ENCODE measurements at regions not wholly inside any gene's neighbourhood (a gene's known extent, or its start where the extent isn't known, plus 50 kb on each side); places are given as distances from the start of the nearest gene placed in this dataset.

DNA sequence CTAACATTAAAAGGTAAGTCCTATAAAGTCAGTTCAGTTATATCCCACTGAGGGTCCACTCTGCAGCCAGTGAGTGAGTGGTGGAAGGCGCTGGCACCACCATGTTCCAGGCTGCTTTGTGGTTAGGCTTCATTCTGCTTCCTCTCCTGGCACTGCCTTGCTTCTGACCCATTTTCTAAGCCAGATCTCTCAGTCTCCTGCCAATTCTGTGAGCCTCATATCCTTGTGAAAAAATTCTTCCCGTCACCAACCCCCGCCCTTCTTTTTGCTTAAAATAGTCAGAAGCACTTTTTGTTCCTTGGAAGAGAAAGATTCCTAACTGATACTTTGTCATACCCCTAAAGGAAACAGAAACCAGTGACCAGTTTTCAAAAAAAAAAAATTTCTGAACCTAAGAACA is 139.8 kb upstream of the NCK2 start:
- Histone ChIP-seq H3K36me3 (ENCODE audit: insufficient read depth, low read length) (no peaks in the 10 kb centered on the region), H3K79me2 (ENCODE audit: insufficient read depth, low read length) (no peaks in the 10 kb centered on the region), H3K9me2 (replicated peaks; ENCODE audit: low read depth, low read length) (no peaks in the 10 kb centered on the region), H3K9me3 (ENCODE audit: insufficient read depth, low read depth, low read length) (no peaks in the 10 kb centered on the region), H4K20me1 (ENCODE audit: insufficient read depth, low read length, poor library complexity, severe bottlenecking) (no peaks in the 10 kb centered on the region), H2AFZ (ENCODE audit: low read length) (no peak overlapping the region), H3K4me3 (ENCODE audit: low read length, poor library complexity, severe bottlenecking) (no peak overlapping the region), H3F3A (ENCODE audit: low read depth) (no peaks in the 10 kb centered on the region), H3K27me3 (ENCODE audit: insufficient read depth, low read length, poor library complexity, severe bottlenecking) (no peaks in the 10 kb centered on the region), H3K4me2 (ENCODE audit: low read depth, low read length, poor library complexity, severe bottlenecking) (no peak overlapping the region), H3K9ac (ENCODE audit: low read depth, low read length, poor library complexity, severe bottlenecking) (no peak overlapping the region), H3K4me1 (ENCODE audit: insufficient read depth, low read length, poor library complexity, severe bottlenecking) (no peaks in the 10 kb centered on the region)
- no peak for TF ChIP-seq EZH2phosphoT487 (IDR thresholded peaks at IDR 0.05; ENCODE audit: borderline replicate concordance)
- TF ChIP-seq, protein P1, sequence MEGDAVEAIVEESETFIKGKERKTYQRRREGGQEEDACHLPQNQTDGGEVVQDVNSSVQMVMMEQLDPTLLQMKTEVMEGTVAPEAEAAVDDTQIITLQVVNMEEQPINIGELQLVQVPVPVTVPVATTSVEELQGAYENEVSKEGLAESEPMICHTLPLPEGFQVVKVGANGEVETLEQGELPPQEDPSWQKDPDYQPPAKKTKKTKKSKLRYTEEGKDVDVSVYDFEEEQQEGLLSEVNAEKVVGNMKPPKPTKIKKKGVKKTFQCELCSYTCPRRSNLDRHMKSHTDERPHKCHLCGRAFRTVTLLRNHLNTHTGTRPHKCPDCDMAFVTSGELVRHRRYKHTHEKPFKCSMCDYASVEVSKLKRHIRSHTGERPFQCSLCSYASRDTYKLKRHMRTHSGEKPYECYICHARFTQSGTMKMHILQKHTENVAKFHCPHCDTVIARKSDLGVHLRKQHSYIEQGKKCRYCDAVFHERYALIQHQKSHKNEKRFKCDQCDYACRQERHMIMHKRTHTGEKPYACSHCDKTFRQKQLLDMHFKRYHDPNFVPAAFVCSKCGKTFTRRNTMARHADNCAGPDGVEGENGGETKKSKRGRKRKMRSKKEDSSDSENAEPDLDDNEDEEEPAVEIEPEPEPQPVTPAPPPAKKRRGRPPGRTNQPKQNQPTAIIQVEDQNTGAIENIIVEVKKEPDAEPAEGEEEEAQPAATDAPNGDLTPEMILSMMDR (conservative IDR thresholded peaks at IDR 0.05; ENCODE audit: low read length), result no peak

DNA sequence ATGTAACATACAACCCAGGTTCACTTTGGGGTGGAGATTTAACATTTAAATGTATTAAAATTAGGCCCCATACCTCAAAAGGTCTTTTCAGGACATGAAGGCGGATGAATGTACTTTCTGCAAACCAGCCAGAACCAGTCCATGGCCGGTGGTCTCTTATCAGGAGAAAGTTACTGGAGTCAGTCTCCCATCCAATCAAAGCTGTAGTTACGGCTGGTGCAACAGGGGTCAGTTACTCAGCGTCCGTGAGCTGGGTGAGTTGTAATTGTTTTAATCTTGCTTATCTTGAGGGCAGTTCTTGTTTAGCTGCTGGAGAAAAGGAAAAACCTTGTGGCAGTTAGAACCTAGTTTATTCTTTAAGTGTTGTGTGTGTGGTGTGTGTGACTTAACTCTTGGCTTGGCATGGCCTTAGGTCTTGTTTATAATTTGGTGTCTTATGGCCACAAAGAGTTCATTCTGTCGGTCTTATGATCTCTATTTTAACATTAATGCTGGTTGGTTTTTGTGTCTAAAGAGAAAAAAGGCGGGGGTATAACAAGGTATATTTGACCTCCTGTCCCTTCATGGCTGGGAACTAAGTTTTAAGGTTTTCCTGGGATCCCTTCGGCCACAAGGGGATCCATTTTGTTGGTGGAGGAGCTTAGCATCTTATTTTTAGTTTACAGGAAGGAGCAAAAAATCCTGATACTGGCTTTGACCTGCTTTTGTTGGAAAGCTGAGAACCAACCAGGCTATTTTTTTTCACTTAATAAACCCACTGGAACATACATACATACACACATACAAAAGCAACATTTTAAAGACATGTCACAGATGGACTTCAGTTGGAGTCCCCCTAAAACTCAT is 143.5 kb upstream of the NCK2 start:
- Histone ChIP-seq H4K20me1 (ENCODE audit: insufficient read depth, low read length, poor library complexity, severe bottlenecking) (no peaks in the 10 kb centered on the region), H3K79me2 (ENCODE audit: insufficient read depth, low read length) (no peaks in the 10 kb centered on the region), H3K4me2 (ENCODE audit: low read depth, low read length, poor library complexity, severe bottlenecking) (no peak overlapping the region), H2AFZ (ENCODE audit: low read length) (no peak overlapping the region), H3K36me3 (ENCODE audit: insufficient read depth, low read length) (no peaks in the 10 kb centered on the region), H3F3A (ENCODE audit: low read depth) (no peaks in the 10 kb centered on the region), H3K9me3 (ENCODE audit: insufficient read depth, low read depth, low read length) (no peaks in the 10 kb centered on the region), H3K4me1 (ENCODE audit: insufficient read depth, low read length, poor library complexity, severe bottlenecking) (no peaks in the 10 kb centered on the region), H3K4me3 (ENCODE audit: low read length, poor library complexity, severe bottlenecking) (no peak overlapping the region), H3K9me2 (replicated peaks; ENCODE audit: low read depth, low read length) (no peaks in the 10 kb centered on the region), H3K9ac (ENCODE audit: low read depth, low read length, poor library complexity, severe bottlenecking) (no peak overlapping the region), H3K27me3 (ENCODE audit: insufficient read depth, low read length, poor library complexity, severe bottlenecking) (no peaks in the 10 kb centered on the region)
- TF ChIP-seq, protein P1 (conservative IDR thresholded peaks at IDR 0.05; ENCODE audit: low read length), result no peak
- no peak for TF ChIP-seq EZH2phosphoT487 (IDR thresholded peaks at IDR 0.05; ENCODE audit: borderline replicate concordance)

DNA sequence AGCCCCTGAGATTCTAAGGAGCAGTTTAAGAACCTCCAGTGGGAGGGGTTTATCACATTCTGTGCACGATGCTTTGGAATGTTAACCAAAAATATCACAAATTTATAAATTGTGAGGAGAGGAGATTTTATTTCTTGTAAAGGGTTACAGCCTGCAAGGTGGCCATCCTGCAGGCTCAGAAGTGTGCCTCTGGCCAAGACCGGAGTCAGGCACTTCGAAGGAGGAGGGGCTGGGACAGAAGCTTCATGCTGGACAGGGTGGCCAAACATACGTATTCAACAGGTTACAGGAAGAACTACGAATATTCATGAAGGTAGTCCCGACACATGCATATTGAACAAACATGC is 144.1 kb upstream of the NCK2 start:
- Histone ChIP-seq H2AFZ (ENCODE audit: low read length) (no peak overlapping the region), H3K9me3 (ENCODE audit: insufficient read depth, low read depth, low read length) (no peaks in the 10 kb centered on the region), H3F3A (ENCODE audit: low read depth) (no peaks in the 10 kb centered on the region), H4K20me1 (ENCODE audit: insufficient read depth, low read length, poor library complexity, severe bottlenecking) (no peaks in the 10 kb centered on the region), H3K9me2 (replicated peaks; ENCODE audit: low read depth, low read length) (no peaks in the 10 kb centered on the region), H3K4me3 (ENCODE audit: low read length, poor library complexity, severe bottlenecking) (no peak overlapping the region), H3K27me3 (ENCODE audit: insufficient read depth, low read length, poor library complexity, severe bottlenecking) (no peaks in the 10 kb centered on the region), H3K4me2 (ENCODE audit: low read depth, low read length, poor library complexity, severe bottlenecking) (no peak overlapping the region), H3K79me2 (ENCODE audit: insufficient read depth, low read length) (no peaks in the 10 kb centered on the region), H3K4me1 (ENCODE audit: insufficient read depth, low read length, poor library complexity, severe bottlenecking) (no peaks in the 10 kb centered on the region), H3K9ac (ENCODE audit: low read depth, low read length, poor library complexity, severe bottlenecking) (no peak overlapping the region), H3K36me3 (ENCODE audit: insufficient read depth, low read length) (no peaks in the 10 kb centered on the region)
- TF ChIP-seq, protein P1 (conservative IDR thresholded peaks at IDR 0.05; ENCODE audit: low read length), result no peak
- TF ChIP-seq EZH2phosphoT487 (IDR thresholded peaks at IDR 0.05; ENCODE audit: borderline replicate concordance), result no peak
